ENCODE measurements at regions not wholly inside any gene's neighbourhood (a gene's known extent, or its start where the extent isn't known, plus 50 kb on each side); places are given as distances from the start of the nearest gene placed in this dataset.

DNA sequence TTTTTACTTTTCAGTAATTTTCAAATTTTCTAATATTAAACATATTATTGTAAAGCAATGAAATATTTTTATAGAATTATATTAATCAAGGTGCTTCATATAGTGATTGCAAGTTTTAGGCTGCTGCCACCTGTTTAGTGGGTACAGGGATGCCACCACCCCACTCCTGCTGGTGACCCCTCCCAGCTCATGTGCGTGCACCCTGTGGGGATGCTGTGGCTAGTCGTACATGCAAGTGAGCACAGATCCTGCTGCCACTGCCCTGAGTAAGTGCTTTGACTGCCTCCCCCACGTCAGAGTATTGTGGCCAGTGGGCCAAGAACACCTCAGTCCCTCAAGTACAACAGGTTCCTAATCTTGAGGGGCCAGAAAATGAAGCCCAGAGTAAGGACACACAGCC lies 320.1 kb upstream of the DDI1 start:
- TF ChIP-seq, protein P1, sequence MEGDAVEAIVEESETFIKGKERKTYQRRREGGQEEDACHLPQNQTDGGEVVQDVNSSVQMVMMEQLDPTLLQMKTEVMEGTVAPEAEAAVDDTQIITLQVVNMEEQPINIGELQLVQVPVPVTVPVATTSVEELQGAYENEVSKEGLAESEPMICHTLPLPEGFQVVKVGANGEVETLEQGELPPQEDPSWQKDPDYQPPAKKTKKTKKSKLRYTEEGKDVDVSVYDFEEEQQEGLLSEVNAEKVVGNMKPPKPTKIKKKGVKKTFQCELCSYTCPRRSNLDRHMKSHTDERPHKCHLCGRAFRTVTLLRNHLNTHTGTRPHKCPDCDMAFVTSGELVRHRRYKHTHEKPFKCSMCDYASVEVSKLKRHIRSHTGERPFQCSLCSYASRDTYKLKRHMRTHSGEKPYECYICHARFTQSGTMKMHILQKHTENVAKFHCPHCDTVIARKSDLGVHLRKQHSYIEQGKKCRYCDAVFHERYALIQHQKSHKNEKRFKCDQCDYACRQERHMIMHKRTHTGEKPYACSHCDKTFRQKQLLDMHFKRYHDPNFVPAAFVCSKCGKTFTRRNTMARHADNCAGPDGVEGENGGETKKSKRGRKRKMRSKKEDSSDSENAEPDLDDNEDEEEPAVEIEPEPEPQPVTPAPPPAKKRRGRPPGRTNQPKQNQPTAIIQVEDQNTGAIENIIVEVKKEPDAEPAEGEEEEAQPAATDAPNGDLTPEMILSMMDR (conservative IDR thresholded peaks at IDR 0.05), result no peak
- no peak for TF ChIP-seq EZH2 (IDR thresholded peaks at IDR 0.05; ENCODE audit: low read depth)

All from PC-9 (cell line).